IPS-NIHi7 (cell line): ENCODE measurements at regions not wholly inside any gene's neighbourhood (a gene's known extent, or its start where the extent isn't known, plus 50 kb on each side); places are given as distances from the start of the nearest gene placed in this dataset.

Source experiments
- DNase-seq: peaks from one replicate; pipeline ENCODE4 v3.0.0; 2012; ENCODE audit warnings: mixed read lengths; ENCODE audit errors: extremely low spot score

- DNase-seq = no peak
Measured at GRCh38 chr20:40449144-40449690, 239.8 kb downstream of the MAFB start.

GRCh38 chr20:40446888-40447287 lies 242.1 kb downstream of the MAFB start:
- no peak for DNase-seq

- DNase-seq = no peak
Measured at GRCh38 chr20:40444516-40444915, 244.5 kb downstream of the MAFB start.

GRCh38 chr20:40443753-40444152 lies 245.3 kb downstream of the MAFB start:
- DNase-seq = no peak

- peak; percentile 59 for DNase-seq
Measured at GRCh38 chr20:40442181-40442963, 246.7 kb downstream of the MAFB start.

- DNase-seq = no peak
Measured at GRCh38 chr20:40441771-40442170, 247.3 kb downstream of the MAFB start.

GRCh38 chr20:40438161-40438830 lies 250.7 kb downstream of the MAFB start:
- no peak for DNase-seq

GRCh38 chr20:40436011-40436410 lies 253.0 kb downstream of the MAFB start:
- DNase-seq = no peak

GRCh38 chr20:40435146-40435895 lies 253.7 kb downstream of the MAFB start:
- no peak for DNase-seq

- DNase-seq = no peak
Measured at GRCh38 chr20:40434122-40434521, 254.9 kb downstream of the MAFB start.

- DNase-seq = no peak
Measured at GRCh38 chr20:40433341-40433861, 255.6 kb downstream of the MAFB start.

GRCh38 chr20:40431611-40432010 lies 257.4 kb downstream of the MAFB start:
- DNase-seq = peak; percentile 36

- no peak for DNase-seq
Measured at GRCh38 chr20:40431112-40431511, 257.9 kb downstream of the MAFB start.

- DNase-seq = no peak
Measured at GRCh38 chr20:40427026-40427425, 262.0 kb downstream of the MAFB start.

- DNase-seq = no peak
Measured at GRCh38 chr20:40424695-40425094, 264.3 kb downstream of the MAFB start.

GRCh38 chr20:40422656-40423055 lies 266.4 kb downstream of the MAFB start:
- no peak for DNase-seq

- DNase-seq = no peak
Measured at GRCh38 chr20:40416274-40416673, 272.8 kb downstream of the MAFB start.

- no peak for DNase-seq
Measured at GRCh38 chr20:40414843-40415615, 274.0 kb downstream of the MAFB start.

GRCh38 chr20:40410028-40410427 lies 279.0 kb downstream of the MAFB start:
- DNase-seq = no peak

- no peak for DNase-seq
Measured at GRCh38 chr20:40397467-40397866, 291.6 kb downstream of the MAFB start.
